ENCODE measurements at regions not wholly inside any gene's neighbourhood (a gene's known extent, or its start where the extent isn't known, plus 50 kb on each side); places are given as distances from the start of the nearest gene placed in this dataset.
A peak's percentile ranks its signal among the peaks of the same experiment; 100 is the strongest.
"Not testable (repeated sequence)": the region's sequence is repeated elsewhere in the genome, so short reads cannot be mapped to it uniquely, and the experiment has no call there.

- ATAC-seq (no peak), DNase-seq (ENCODE audit: missing footprints) (peak; percentile 42)
- intact Hi-C loops (cut with DNase I), result no loop called here
Measured at GRCh38 chr9:135397142-135397541, 82.4 kb upstream of the PPP1R26 start.

- no peak for ATAC-seq
- peak; percentile 60 for DNase-seq (ENCODE audit: missing footprints)
- intact Hi-C loops (cut with DNase I), result no loop called here
Measured at GRCh38 chr9:135399000-135399649, 80.5 kb upstream of the PPP1R26 start.

- ATAC-seq (no peak), DNase-seq (ENCODE audit: missing footprints) (peak; percentile 46)
- intact Hi-C loops (cut with DNase I), result no loop called here
Measured at GRCh38 chr9:135400496-135400895, 79.1 kb upstream of the PPP1R26 start.

GRCh38 chr9:135401218-135401617 lies 78.4 kb upstream of the PPP1R26 start:
- intact Hi-C loops (cut with DNase I), result no loop called here
- ATAC-seq (no peak), DNase-seq (ENCODE audit: missing footprints) (peak; percentile 60)

- no peak for ATAC-seq
- intact Hi-C loops (cut with DNase I), result no loop called here
- peak; percentile 23 for DNase-seq (ENCODE audit: missing footprints)
Measured at GRCh38 chr9:135402048-135402738, 77.4 kb upstream of the PPP1R26 start.

GRCh38 chr9:135402739-135403695 lies 76.6 kb upstream of the PPP1R26 start:
- intact Hi-C loops (cut with DNase I), result no loop called here
- DNase-seq (ENCODE audit: missing footprints) (peak; percentile 58), ATAC-seq (no peak)

- DNase-seq (ENCODE audit: missing footprints) (peak; percentile 62), ATAC-seq (no peak)
- intact Hi-C loops (cut with DNase I), result no loop called here
Measured at GRCh38 chr9:135403733-135404450, 75.7 kb upstream of the PPP1R26 start.

- intact Hi-C loops (cut with DNase I), result no loop called here
- DNase-seq (ENCODE audit: missing footprints), result peak; percentile 64
- no peak for ATAC-seq
Measured at GRCh38 chr9:135404451-135405144, 75.0 kb upstream of the PPP1R26 start.

- ATAC-seq; intact Hi-C loops (cut with DNase I): not testable (repeated sequence)
- DNase-seq (ENCODE audit: missing footprints), result peak; percentile 40
Measured at GRCh38 chr9:135405145-135405464, 74.5 kb upstream of the PPP1R26 start.

GRCh38 chr9:135408476-135409254 lies 70.9 kb upstream of the PPP1R26 start:
- DNase-seq (ENCODE audit: missing footprints), result no peak
- intact Hi-C loops (cut with DNase I), result no loop called here

GRCh38 chr9:135409286-135410200 lies 70.0 kb upstream of the PPP1R26 start:
- ATAC-seq, result no peak
- intact Hi-C loops (cut with DNase I), result loop anchor here (5.0 kb wide), 1 partner anchor 712 kb away; no protein-coding TSS in a partner anchor
- no peak for DNase-seq (ENCODE audit: missing footprints)

More at GRCh38 chr9:135408476-135409254, 70.9 kb upstream of the PPP1R26 start:
- no peak for ATAC-seq

- DNase-seq (ENCODE audit: missing footprints) (no peak), ATAC-seq (no peak)
- intact Hi-C loops (cut with DNase I), result loop anchor here (5.0 kb wide), 1 partner anchor 713 kb away; no protein-coding TSS in a partner anchor
Measured at GRCh38 chr9:135410421-135410820, 69.2 kb upstream of the PPP1R26 start.

- intact Hi-C loops (cut with DNase I), result loop anchor here (5.0 kb wide), 1 partner anchor 714 kb away; no protein-coding TSS in a partner anchor
- DNase-seq (ENCODE audit: missing footprints), result no peak
Measured at GRCh38 chr9:135410831-135411473, 68.6 kb upstream of the PPP1R26 start.

GRCh38 chr9:135411605-135412004 lies 68.0 kb upstream of the PPP1R26 start:
- peak; percentile 17 for DNase-seq (ENCODE audit: missing footprints)
- intact Hi-C loops (cut with DNase I), result loop anchor here (1.0 to 5.0 kb wide), 2 partner anchors 325 to 714 kb away; no protein-coding TSS in a partner anchor
- ATAC-seq, result not testable (repeated sequence)

More at GRCh38 chr9:135410831-135411473, 68.6 kb upstream of the PPP1R26 start:
- no peak for ATAC-seq

GRCh38 chr9:135412315-135413085 lies 67.1 kb upstream of the PPP1R26 start:
- ATAC-seq, result peak; percentile 87
- intact Hi-C loops (cut with DNase I), result loop anchor here (1.0 to 5.0 kb wide), 2 partner anchors 326 to 715 kb away; no protein-coding TSS in a partner anchor
- DNase-seq (ENCODE audit: missing footprints), result peak; percentile 82
